ENCODE measurements at regions not wholly inside any gene's neighbourhood (a gene's known extent, or its start where the extent isn't known, plus 50 kb on each side); places are given as distances from the start of the nearest gene placed in this dataset.

DNA sequence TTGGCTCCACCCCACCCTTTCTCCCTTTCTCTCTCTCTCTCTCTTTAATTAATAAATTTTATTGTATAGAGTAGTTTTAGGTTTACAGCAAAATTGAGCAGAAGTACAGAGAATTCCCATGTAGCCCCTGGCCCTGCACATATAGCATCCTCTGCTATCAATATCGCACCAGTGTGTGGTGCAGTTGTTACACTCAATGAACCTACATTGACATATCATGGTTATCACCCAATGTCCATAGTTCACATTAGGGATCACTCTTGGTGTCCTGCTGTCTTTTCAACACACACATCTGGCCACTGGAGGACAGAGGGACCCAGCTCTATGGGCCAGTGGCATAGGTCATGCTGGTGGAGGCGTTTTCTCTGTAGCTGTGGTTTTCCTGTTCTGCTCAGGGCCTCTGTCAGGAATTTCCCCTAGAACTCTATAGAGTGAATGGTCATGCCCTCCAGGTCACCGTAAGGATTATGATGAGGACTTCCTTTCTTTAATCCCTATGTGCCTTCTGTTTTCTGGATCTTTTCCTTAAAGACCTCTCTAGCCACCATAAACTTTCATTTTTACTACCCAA lies 98.2 kb upstream of the NAV2 start:
- H4K91ac ChIP-seq (ENCODE audit: insufficient read depth, low read depth, low read length) = no peak overlapping the region
- ChIA-PET POLR2A (ENCODE audit: unreplicated experiment) (no interaction called here), CTCF (no interaction called here)
- no peak overlapping the region for H3K4ac ChIP-seq (ENCODE audit: low read depth, low read length)
- peaks cover 5% of the 10 kb centered on the region for H3K27me3 ChIP-seq (ENCODE audit: control insufficient read depth, insufficient read depth, low read length)
- no peak overlapping the region for H2AK5ac ChIP-seq (ENCODE audit: low read depth, low read length)
- H3K4me3 ChIP-seq (ENCODE audit: insufficient read depth, low read depth, low read length) = no peak overlapping the region
- no peak overlapping the region for H2BK5ac ChIP-seq (ENCODE audit: low read depth, low read length, poor library complexity, severe bottlenecking)
- intact Hi-C loops (cut with micrococcal nuclease) = no loop called here
- in situ Hi-C loops (cut with MboI; ENCODE audit: low sequenced_read_pairs) = no loop called here
- peaks cover 7% of the 10 kb centered on the region for H3K4me1 ChIP-seq (ENCODE audit: control insufficient read depth, insufficient read depth, low read length)
- WGBS, 2 experiments (ENCODE audit: extremely low coverage in 2 of 2, insufficient read length in 1 of 2) = no CpG with 5 or more reads among the region's 3 CpGs
- H3K9ac ChIP-seq (ENCODE audit: low read depth, low read length) = no peak overlapping the region
- no peak overlapping the region for H2AFZ ChIP-seq (replicated peaks; ENCODE audit: low read length, poor library complexity)
- ATAC-seq (ENCODE audit: low read depth) = no peak
- H4K8ac ChIP-seq (ENCODE audit: low read depth in 2 of 2, low read length in 2 of 2) = no peak overlapping the region
- H3K14ac ChIP-seq (replicated peaks; ENCODE audit: low read depth, low read length) = no peak overlapping the region; the same call in none of the 2 replicates
- no peak overlapping the region for H4K5ac ChIP-seq (ENCODE audit: low read depth, low read length)
- H2BK15ac ChIP-seq (ENCODE audit: low read depth, low read length) = no peak overlapping the region
- no peak for DNase-seq
- dilution Hi-C loops (cut with HindIII; ENCODE audit: low sequenced_read_pairs, unreplicated experiment) = no loop called here
- no peak overlapping the region for H2BK20ac ChIP-seq (ENCODE audit: low read depth, low read length)
- H3K27ac ChIP-seq (ENCODE audit: insufficient read depth, low read length) = no peak overlapping the region
- no peaks in the 10 kb centered on the region for H3K36me3 ChIP-seq (ENCODE audit: control insufficient read depth, insufficient read depth, low read length)
- H3K79me1 ChIP-seq (ENCODE audit: low read depth in 1 of 2, low read length in 2 of 2) = no peaks in the 10 kb centered on the region
- no peak overlapping the region for H3K18ac ChIP-seq (ENCODE audit: low read depth, low read length)
- H3K4me2 ChIP-seq (ENCODE audit: low read depth, low read length) = no peak overlapping the region
- no peaks in the 10 kb centered on the region for H4K20me1 ChIP-seq (ENCODE audit: insufficient read depth, low read length)
- no peak for TF ChIP-seq NFE2L2 (IDR thresholded peaks at IDR 0.05; ENCODE audit: low read depth, low read length)
- TF ChIP-seq, protein P1, sequence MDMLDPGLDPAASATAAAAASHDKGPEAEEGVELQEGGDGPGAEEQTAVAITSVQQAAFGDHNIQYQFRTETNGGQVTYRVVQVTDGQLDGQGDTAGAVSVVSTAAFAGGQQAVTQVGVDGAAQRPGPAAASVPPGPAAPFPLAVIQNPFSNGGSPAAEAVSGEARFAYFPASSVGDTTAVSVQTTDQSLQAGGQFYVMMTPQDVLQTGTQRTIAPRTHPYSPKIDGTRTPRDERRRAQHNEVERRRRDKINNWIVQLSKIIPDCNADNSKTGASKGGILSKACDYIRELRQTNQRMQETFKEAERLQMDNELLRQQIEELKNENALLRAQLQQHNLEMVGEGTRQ (IDR thresholded peaks at IDR 0.05; ENCODE audit: low read depth, low read length) = no peak
- TF ChIP-seq CHD1 (IDR thresholded peaks at IDR 0.05; ENCODE audit: low read depth, low read length) = no peak
- TF ChIP-seq SMC3 (IDR thresholded peaks at IDR 0.05; ENCODE audit: low read depth, low read length) = no peak
- TF ChIP-seq MAZ (IDR thresholded peaks at IDR 0.05; ENCODE audit: borderline replicate concordance, low read depth, low read length) = no peak
- TF ChIP-seq MAFK (IDR thresholded peaks at IDR 0.05; ENCODE audit: low read depth, low read length) = no peak
- no peak for TF ChIP-seq CEBPB (IDR thresholded peaks at IDR 0.05; ENCODE audit: low read depth, low read length)
- no peak for TF ChIP-seq MXI1 (IDR thresholded peaks at IDR 0.05; ENCODE audit: borderline replicate concordance, low read depth, low read length)
- TF ChIP-seq RFX5 (IDR thresholded peaks at IDR 0.05; ENCODE audit: low read depth, low read length) = no peak
- TF ChIP-seq CTCF (conservative IDR thresholded peaks at IDR 0.05; ENCODE audit: low read depth, low read length) = no peak
- TF ChIP-seq POLR2A (IDR thresholded peaks at IDR 0.05; ENCODE audit: low read depth, low read length) = no peak
- no peak for TF ChIP-seq FOS (IDR thresholded peaks at IDR 0.05; ENCODE audit: low read depth, low read length)
- no peak for TF ChIP-seq RAD21 (IDR thresholded peaks at IDR 0.05; ENCODE audit: low read length)
- no peak for TF ChIP-seq ELK1 (IDR thresholded peaks at IDR 0.05; ENCODE audit: borderline replicate concordance, low read depth, low read length)
- TF ChIP-seq BHLHE40 (IDR thresholded peaks at IDR 0.05; ENCODE audit: low read depth, low read length) = no peak
- no peak for TF ChIP-seq RCOR1 (IDR thresholded peaks at IDR 0.05; ENCODE audit: insufficient replicate concordance, low read length)
- no peaks in the 10 kb centered on the region; the same call in 1 of the 2 replicates for H3K9me1 ChIP-seq (ENCODE audit: insufficient read depth, low read length)
- H3K9me3 ChIP-seq (ENCODE audit: control insufficient read depth, insufficient read depth, low read length) = peaks cover 6% of the 10 kb centered on the region
- no peak overlapping the region for H2BK120ac ChIP-seq (ENCODE audit: low read depth, low read length)
- no peak overlapping the region for H3K56ac ChIP-seq (ENCODE audit: extremely low read depth, insufficient read depth, low read length)
- no peak overlapping the region for H2AK9ac ChIP-seq (replicated peaks; ENCODE audit: low read depth, low read length, poor library complexity)
- no peak overlapping the region for H3K23ac ChIP-seq (ENCODE audit: low read depth, low read length)
- BruUV-seq (replicated peaks) = no TSS peak
